ENCODE measurements at regions not wholly inside any gene's neighbourhood (a gene's known extent, or its start where the extent isn't known, plus 50 kb on each side); places are given as distances from the start of the nearest gene placed in this dataset.

DNA sequence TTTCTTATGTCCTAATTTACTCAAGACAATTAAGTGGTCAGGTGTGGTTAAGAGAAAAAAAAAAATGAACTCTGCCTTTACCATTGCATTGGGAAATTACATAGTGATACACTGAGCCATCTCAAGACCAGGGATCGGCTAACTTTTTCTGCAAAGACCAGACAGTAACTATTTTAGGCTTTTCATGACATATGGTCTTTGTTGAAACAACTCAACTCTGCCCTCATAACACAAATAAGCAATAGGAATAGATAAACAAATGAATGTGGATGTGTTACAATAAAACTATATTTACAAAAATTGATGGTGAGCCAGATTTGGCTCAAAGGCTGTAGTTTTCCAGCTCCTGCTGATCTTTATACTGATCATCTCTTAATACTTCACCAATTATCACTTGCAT lies 632.6 kb upstream of the INTU start:
- TF ChIP-seq ZNF232 (CRISPR knock-in tag; IDR thresholded peaks at IDR 0.05) (no peak), ZNF263 (CRISPR knock-in tag; IDR thresholded peaks at IDR 0.05; ENCODE audit: low read depth) (no peak), KAT7 (CRISPR knock-in tag; IDR thresholded peaks at IDR 0.05; ENCODE audit: borderline replicate concordance) (no peak), TEAD4 (CRISPR knock-in tag; IDR thresholded peaks at IDR 0.05) (no peak), OVOL2 (CRISPR knock-in tag; IDR thresholded peaks at IDR 0.05; ENCODE audit: borderline replicate concordance) (no peak), NR3C1 (CRISPR knock-in tag; conservative IDR thresholded peaks at IDR 0.05; ENCODE audit: low read depth) (no peak)
- TF ChIP-seq, protein P1, sequence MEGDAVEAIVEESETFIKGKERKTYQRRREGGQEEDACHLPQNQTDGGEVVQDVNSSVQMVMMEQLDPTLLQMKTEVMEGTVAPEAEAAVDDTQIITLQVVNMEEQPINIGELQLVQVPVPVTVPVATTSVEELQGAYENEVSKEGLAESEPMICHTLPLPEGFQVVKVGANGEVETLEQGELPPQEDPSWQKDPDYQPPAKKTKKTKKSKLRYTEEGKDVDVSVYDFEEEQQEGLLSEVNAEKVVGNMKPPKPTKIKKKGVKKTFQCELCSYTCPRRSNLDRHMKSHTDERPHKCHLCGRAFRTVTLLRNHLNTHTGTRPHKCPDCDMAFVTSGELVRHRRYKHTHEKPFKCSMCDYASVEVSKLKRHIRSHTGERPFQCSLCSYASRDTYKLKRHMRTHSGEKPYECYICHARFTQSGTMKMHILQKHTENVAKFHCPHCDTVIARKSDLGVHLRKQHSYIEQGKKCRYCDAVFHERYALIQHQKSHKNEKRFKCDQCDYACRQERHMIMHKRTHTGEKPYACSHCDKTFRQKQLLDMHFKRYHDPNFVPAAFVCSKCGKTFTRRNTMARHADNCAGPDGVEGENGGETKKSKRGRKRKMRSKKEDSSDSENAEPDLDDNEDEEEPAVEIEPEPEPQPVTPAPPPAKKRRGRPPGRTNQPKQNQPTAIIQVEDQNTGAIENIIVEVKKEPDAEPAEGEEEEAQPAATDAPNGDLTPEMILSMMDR (IDR thresholded peaks at IDR 0.05) = no peak
- TF ChIP-seq, protein P2, sequence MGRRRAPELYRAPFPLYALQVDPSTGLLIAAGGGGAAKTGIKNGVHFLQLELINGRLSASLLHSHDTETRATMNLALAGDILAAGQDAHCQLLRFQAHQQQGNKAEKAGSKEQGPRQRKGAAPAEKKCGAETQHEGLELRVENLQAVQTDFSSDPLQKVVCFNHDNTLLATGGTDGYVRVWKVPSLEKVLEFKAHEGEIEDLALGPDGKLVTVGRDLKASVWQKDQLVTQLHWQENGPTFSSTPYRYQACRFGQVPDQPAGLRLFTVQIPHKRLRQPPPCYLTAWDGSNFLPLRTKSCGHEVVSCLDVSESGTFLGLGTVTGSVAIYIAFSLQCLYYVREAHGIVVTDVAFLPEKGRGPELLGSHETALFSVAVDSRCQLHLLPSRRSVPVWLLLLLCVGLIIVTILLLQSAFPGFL (CRISPR knock-in tag; IDR thresholded peaks at IDR 0.05; ENCODE audit: borderline replicate concordance) = no peak
- TF ChIP-seq, protein P3, sequence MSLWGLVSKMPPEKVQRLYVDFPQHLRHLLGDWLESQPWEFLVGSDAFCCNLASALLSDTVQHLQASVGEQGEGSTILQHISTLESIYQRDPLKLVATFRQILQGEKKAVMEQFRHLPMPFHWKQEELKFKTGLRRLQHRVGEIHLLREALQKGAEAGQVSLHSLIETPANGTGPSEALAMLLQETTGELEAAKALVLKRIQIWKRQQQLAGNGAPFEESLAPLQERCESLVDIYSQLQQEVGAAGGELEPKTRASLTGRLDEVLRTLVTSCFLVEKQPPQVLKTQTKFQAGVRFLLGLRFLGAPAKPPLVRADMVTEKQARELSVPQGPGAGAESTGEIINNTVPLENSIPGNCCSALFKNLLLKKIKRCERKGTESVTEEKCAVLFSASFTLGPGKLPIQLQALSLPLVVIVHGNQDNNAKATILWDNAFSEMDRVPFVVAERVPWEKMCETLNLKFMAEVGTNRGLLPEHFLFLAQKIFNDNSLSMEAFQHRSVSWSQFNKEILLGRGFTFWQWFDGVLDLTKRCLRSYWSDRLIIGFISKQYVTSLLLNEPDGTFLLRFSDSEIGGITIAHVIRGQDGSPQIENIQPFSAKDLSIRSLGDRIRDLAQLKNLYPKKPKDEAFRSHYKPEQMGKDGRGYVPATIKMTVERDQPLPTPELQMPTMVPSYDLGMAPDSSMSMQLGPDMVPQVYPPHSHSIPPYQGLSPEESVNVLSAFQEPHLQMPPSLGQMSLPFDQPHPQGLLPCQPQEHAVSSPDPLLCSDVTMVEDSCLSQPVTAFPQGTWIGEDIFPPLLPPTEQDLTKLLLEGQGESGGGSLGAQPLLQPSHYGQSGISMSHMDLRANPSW (CRISPR knock-in tag; conservative IDR thresholded peaks at IDR 0.05; ENCODE audit: low read depth) = no peak
- TF ChIP-seq, protein P4, sequence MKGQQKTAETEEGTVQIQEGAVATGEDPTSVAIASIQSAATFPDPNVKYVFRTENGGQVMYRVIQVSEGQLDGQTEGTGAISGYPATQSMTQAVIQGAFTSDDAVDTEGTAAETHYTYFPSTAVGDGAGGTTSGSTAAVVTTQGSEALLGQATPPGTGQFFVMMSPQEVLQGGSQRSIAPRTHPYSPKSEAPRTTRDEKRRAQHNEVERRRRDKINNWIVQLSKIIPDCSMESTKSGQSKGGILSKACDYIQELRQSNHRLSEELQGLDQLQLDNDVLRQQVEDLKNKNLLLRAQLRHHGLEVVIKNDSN (CRISPR knock-in tag; IDR thresholded peaks at IDR 0.05) = no peak
